PFSK-1 (cell line): ENCODE measurements at regions not wholly inside any gene's neighbourhood (a gene's known extent, or its start where the extent isn't known, plus 50 kb on each side); places are given as distances from the start of the nearest gene placed in this dataset.

Experiments used
- FOXP2 ChIP-seq: optimal IDR thresholded peaks from 2 replicates; pipeline ENCODE3; 2011; ENCODE audit warnings: borderline replicate concordance, control low read depth, inconsistent platforms; ENCODE audit not compliant: insufficient read depth; ENCODE audit errors: extremely low read length, extremely low read depth
- POLR2AphosphoS5 ChIP-seq: IDR thresholded peaks from 2 replicates; pipeline ENCODE4 v1.6.1; 2012; ENCODE audit warnings: low read depth, mild to moderate bottlenecking, control low read depth, low read length, moderate library complexity
- SIN3A ChIP-seq: IDR thresholded peaks from 2 replicates; pipeline ENCODE4 v1.6.1; 2012; ENCODE audit warnings: mild to moderate bottlenecking, low read length, moderate library complexity, borderline replicate concordance; ENCODE audit not compliant: insufficient read depth
- TAF1 ChIP-seq: IDR thresholded peaks from 2 replicates; pipeline ENCODE4 v1.6.1; 2012; ENCODE audit warnings: low read length, control low read depth, borderline replicate concordance; ENCODE audit not compliant: insufficient read depth
- TF ChIP-seq, protein P1 (sequence below), 2 experiments: IDR thresholded peaks; 2 replicates each; pipeline versions ENCODE4 v1.6.1 to v1.8.0; 2011 to 2012; ENCODE audit warnings: low read depth in 2 of 2, low read length in 2 of 2, control low read depth in 1 of 2, inconsistent platforms in 1 of 2, mild to moderate bottlenecking in 1 of 2, moderate library complexity in 1 of 2; ENCODE audit not compliant: insufficient read depth in 1 of 2

DNA sequence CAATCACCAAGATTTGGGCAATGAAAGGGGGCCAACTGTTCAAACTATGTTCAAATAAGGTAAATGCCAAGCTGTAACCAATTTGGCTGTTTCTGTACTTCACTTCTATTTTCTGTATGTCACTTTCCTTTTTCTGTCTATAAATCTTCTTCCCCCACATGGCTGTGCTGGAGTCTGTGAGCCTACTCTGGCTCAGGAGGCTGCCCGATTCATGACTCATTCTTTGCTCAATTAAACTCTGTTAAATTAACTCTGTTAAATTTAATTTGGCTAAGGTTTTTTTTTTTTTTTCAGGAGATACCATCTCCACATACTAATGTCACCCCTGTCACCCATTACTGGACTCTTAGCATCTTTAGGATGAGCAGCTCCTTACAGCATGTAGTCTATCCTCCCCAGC lies 178.8 kb upstream of the TWIST2 start:
- no peak for TF ChIP-seq SIN3A
- TF ChIP-seq TAF1 = no peak
- TF ChIP-seq POLR2AphosphoS5 = no peak
- TF ChIP-seq, protein P1, sequence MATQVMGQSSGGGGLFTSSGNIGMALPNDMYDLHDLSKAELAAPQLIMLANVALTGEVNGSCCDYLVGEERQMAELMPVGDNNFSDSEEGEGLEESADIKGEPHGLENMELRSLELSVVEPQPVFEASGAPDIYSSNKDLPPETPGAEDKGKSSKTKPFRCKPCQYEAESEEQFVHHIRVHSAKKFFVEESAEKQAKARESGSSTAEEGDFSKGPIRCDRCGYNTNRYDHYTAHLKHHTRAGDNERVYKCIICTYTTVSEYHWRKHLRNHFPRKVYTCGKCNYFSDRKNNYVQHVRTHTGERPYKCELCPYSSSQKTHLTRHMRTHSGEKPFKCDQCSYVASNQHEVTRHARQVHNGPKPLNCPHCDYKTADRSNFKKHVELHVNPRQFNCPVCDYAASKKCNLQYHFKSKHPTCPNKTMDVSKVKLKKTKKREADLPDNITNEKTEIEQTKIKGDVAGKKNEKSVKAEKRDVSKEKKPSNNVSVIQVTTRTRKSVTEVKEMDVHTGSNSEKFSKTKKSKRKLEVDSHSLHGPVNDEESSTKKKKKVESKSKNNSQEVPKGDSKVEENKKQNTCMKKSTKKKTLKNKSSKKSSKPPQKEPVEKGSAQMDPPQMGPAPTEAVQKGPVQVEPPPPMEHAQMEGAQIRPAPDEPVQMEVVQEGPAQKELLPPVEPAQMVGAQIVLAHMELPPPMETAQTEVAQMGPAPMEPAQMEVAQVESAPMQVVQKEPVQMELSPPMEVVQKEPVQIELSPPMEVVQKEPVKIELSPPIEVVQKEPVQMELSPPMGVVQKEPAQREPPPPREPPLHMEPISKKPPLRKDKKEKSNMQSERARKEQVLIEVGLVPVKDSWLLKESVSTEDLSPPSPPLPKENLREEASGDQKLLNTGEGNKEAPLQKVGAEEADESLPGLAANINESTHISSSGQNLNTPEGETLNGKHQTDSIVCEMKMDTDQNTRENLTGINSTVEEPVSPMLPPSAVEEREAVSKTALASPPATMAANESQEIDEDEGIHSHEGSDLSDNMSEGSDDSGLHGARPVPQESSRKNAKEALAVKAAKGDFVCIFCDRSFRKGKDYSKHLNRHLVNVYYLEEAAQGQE (IDR thresholded peaks at IDR 0.05; ENCODE audit: insufficient read depth in 1 of 2, low read depth in 2 of 2, low read length in 2 of 2) = no peak
- TF ChIP-seq FOXP2 = no peak
